ENCODE measurements at regions not wholly inside any gene's neighbourhood (a gene's known extent, or its start where the extent isn't known, plus 50 kb on each side); places are given as distances from the start of the nearest gene placed in this dataset.
"Not testable (repeated sequence)": the region's sequence is repeated elsewhere in the genome, so short reads cannot be mapped to it uniquely, and the experiment has no call there.

DNA sequence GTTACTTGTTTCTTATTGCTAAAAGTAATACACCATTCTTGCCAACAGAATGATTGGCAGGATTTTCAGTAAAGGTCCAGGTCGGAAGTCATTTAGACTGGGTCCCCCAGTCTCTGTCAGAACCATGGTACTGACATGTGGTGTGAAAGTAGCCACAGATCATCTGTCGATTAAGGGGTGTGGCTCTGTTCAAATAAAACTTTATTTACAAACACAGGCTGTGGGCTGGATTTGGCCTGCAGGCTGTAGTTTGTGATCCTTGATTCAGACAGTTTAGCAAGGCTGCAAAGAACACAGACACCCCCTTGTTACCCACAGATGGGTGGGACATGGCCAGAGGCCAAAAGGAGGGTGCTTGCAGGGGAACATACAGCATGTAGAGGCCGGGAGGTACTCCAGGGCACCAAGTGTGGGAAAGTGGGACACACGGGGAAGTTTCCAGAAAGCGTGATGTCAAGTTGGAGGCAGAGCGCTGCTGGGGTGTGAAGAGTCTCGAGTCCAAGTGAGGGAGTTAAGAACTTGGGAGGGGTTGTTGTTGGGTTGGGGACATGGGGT, 104.1 kb upstream of the CCZ1B start:
- DNase-seq (ENCODE audit: low spot score); in situ Hi-C loops (cut with MboI; ENCODE audit: low pct_unique_long_range_greater_than_20kb, low sequenced_read_pairs, unreplicated experiment): not testable (repeated sequence)

- DNase-seq (ENCODE audit: low spot score); in situ Hi-C loops (cut with MboI; ENCODE audit: low pct_unique_long_range_greater_than_20kb, low sequenced_read_pairs, unreplicated experiment): not testable (repeated sequence)
- TF ChIP-seq CTCF (IDR thresholded peaks at IDR 0.05; ENCODE audit: extremely low read depth, insufficient read depth, missing control alignments) = peak; percentile 35
Observed at GRCh38 chr7:6930787-6931186, 104.7 kb upstream of the CCZ1B start.

DNA sequence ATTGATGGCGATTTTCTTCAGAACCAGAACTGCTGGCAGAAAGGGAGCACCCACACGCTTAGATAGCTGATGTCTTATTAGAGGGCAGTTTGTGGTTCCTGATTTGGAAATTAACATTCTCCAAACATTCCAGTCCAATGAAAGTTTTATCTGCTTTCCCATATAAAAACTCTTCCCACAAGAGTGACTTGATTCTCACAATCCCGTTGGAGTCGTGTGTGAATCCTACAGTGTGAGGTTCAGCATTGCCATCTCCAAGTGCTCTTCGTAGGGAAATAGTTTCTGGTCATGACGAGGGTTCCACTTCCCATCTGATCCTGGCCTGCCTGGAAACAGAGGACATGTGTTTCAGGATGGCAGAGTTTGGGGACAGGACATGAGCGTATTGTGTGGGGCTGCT, 105.4 kb upstream of the CCZ1B start:
- DNase-seq (ENCODE audit: low spot score); in situ Hi-C loops (cut with MboI; ENCODE audit: low pct_unique_long_range_greater_than_20kb, low sequenced_read_pairs, unreplicated experiment): not testable (repeated sequence)

DNA sequence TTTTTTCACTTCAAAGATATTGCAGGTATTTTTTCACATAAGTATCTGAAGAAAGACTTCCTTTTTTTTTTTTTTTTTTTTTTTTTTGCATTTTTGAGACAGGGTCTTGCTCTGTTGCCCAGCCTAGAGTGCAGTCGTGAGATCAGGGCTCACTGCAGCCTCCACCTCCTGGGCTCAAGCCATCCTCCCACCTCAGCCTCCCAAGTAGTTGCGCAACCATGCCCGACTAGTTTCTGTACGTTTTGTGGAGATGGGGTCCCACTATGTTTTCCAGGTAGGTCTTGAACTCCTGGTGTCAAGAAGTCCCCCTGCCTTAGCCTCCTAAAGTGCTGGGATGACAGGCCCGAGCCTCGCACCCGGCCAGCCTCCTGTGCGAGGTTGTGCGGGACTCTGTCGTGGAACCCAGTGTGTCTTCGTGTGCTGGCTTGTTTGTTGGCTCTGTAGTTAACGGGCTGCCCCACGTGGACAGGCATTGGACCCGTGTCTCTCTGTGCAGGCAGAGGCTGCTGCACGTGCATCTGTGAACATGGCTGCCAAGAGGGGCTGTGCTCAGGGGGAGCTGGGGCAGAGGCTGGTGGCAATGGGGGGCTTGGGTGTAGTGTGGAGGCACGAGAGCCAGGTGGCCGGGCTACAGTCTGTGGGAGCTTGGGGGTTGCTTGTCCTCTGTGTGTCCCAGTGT, 108.0 kb upstream of the CCZ1B start:
- in situ Hi-C loops (cut with MboI; ENCODE audit: low pct_unique_long_range_greater_than_20kb, low sequenced_read_pairs, unreplicated experiment); DNase-seq (ENCODE audit: low spot score): not testable (repeated sequence)

- no peak for TF ChIP-seq CTCF (IDR thresholded peaks at IDR 0.05; ENCODE audit: extremely low read depth, insufficient read depth, missing control alignments)
- in situ Hi-C loops (cut with MboI; ENCODE audit: low pct_unique_long_range_greater_than_20kb, low sequenced_read_pairs, unreplicated experiment) = no loop called here
- no peak for DNase-seq (ENCODE audit: low spot score)
Observed at GRCh38 chr7:6934981-6935380, 108.9 kb upstream of the CCZ1B start.

GRCh38 chr7:6936626-6937025, 110.6 kb upstream of the CCZ1B start:
- DNase-seq (ENCODE audit: low spot score); in situ Hi-C loops (cut with MboI; ENCODE audit: low pct_unique_long_range_greater_than_20kb, low sequenced_read_pairs, unreplicated experiment): not testable (repeated sequence)

GRCh38 chr7:6937746-6938145, 111.7 kb upstream of the CCZ1B start:
- in situ Hi-C loops (cut with MboI; ENCODE audit: low pct_unique_long_range_greater_than_20kb, low sequenced_read_pairs, unreplicated experiment); DNase-seq (ENCODE audit: low spot score): not testable (repeated sequence)

- DNase-seq (ENCODE audit: low spot score); in situ Hi-C loops (cut with MboI; ENCODE audit: low pct_unique_long_range_greater_than_20kb, low sequenced_read_pairs, unreplicated experiment): not testable (repeated sequence)
- TF ChIP-seq CTCF (IDR thresholded peaks at IDR 0.05; ENCODE audit: extremely low read depth, insufficient read depth, missing control alignments) = peak; percentile 46
Observed at GRCh38 chr7:6938284-6938683, 112.2 kb upstream of the CCZ1B start.

GRCh38 chr7:6939126-6939525, 113.1 kb upstream of the CCZ1B start:
- in situ Hi-C loops (cut with MboI; ENCODE audit: low pct_unique_long_range_greater_than_20kb, low sequenced_read_pairs, unreplicated experiment); DNase-seq (ENCODE audit: low spot score): not testable (repeated sequence)

DNA sequence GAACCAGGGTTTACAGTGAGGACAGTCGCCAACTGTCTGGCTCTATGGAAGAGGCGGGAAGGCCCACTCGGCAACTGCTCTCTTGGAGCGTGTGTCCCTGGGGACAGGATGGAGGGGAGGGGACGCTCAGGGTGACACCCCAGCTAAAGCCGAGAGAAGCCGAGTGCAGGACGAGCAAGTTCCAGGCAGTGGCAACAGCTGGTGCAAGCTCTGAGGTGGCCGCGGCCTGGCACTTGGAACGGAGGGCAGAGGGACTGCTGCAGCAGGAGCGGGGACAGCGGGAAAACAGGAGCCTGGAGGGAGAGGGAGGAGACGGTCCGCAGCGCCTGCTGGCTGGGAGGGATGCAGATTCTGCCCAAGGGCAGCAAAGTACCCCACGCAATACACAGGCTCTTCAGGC, 113.8 kb upstream of the CCZ1B start:
- DNase-seq (ENCODE audit: low spot score); in situ Hi-C loops (cut with MboI; ENCODE audit: low pct_unique_long_range_greater_than_20kb, low sequenced_read_pairs, unreplicated experiment): not testable (repeated sequence)

DNA sequence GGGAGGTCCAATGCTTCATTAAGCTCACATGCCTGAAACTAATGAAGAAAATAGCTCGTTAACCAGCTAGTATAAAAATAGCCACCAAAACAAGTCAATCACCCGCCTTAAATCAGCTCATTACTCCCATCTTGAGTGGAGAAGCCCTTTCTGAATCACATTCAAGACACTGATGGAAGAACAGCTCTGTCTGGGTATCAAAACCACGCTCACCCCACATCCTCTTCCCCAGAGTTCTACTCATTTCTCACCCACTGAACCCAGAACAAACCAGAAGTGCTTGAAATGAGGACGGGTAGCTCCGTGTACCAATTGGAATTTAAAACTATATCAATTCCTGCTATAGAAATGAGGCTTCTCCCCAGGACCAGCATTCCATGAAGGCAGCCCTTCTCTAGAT, 120.8 kb upstream of the CCZ1B start:
- DNase-seq (ENCODE audit: low spot score); in situ Hi-C loops (cut with MboI; ENCODE audit: low pct_unique_long_range_greater_than_20kb, low sequenced_read_pairs, unreplicated experiment): not testable (repeated sequence)

DNA sequence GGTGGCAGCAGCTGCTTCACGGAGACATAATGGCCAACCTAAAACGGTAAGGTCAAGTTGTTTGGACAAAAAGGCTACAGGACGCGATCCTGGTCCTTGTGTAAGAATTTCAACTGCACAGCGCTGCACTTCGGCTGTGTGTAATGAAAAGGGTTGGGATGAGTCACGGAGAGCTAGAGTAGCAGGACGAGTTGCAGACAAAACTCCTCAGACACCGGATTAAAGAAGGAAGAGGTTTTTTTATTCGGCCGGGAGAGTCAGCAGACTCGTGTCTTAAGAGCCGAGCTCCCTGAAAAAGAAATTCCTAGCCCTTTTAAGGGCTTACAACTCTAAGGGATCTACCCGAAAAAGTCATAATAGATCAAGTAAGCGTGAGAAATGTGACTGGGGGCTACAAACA, 124.2 kb upstream of the CCZ1B start:
- in situ Hi-C loops (cut with MboI; ENCODE audit: low pct_unique_long_range_greater_than_20kb, low sequenced_read_pairs, unreplicated experiment); DNase-seq (ENCODE audit: low spot score): not testable (repeated sequence)

GRCh38 chr7:6951553-6951952, 125.5 kb upstream of the CCZ1B start:
- in situ Hi-C loops (cut with MboI; ENCODE audit: low pct_unique_long_range_greater_than_20kb, low sequenced_read_pairs, unreplicated experiment) = not testable (repeated sequence)

More at GRCh38 chr7:6951553-6951952, 125.5 kb upstream of the CCZ1B start:
- DNase-seq (ENCODE audit: low spot score) = not testable (repeated sequence)
